ENCODE measurements at regions not wholly inside any gene's neighbourhood (a gene's known extent, or its start where the extent isn't known, plus 50 kb on each side); places are given as distances from the start of the nearest gene placed in this dataset.

DNA sequence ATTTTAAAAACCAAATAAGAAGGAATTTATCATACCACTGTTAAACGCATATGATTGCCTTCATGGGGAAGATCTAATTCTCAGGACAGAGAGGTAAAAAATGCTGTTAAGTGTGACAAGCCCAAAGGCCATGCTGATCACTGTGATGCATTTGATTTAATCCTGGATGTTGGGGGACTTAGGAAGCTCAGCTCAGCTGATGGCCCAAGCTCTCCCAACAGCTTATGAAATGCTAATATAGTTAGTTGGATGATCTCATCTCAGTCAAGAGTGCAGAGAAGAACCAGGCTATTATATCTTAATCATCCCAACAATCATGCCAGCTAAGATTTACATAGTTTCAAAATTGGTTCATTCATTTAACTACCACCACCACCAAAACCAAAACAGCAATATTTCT, 340.0 kb downstream of the IL20RB start:
- Mint-ChIP-seq H3K27me3 (ENCODE audit: low read depth in 3 of 3) (no peaks in the 10 kb centered on the region), H3K36me3 (no peaks in the 10 kb centered on the region), H3K4me3 (no peak overlapping the region), H3K9me3 (peaks cover 0 to 1% (median 0%) of the 10 kb centered on the region in 7 donors), H3K27ac (peak overlapping the region in 1 of 7 donors; percentile 68), H3K4me1 (no peaks in the 10 kb centered on the region)
- no peaks in the 10 kb centered on the region for H3K9me3 ChIP-seq (replicated peaks in 1 of 2; ENCODE audit: control insufficient read depth in 1 of 2, insufficient read depth in 1 of 2, low read length in 2 of 2)
- no peak overlapping the region for H3K27ac ChIP-seq (ENCODE audit: low read depth in 1 of 2, low read length in 2 of 2)
- no peaks in the 10 kb centered on the region for H3K4me1 ChIP-seq (ENCODE audit: control insufficient read depth in 1 of 2, insufficient read depth in 2 of 2, low read length in 2 of 2)
- no peaks in the 10 kb centered on the region for H3K79me2 ChIP-seq (ENCODE audit: insufficient read depth, low read length)
- no peaks in the 10 kb centered on the region for H4K20me1 ChIP-seq (ENCODE audit: insufficient read depth, low read length)
- WGBS (ENCODE audit: insufficient coverage), result no CpG with 5 or more reads among the region's 1 CpG
- intact Hi-C loops (cut with micrococcal nuclease), result no loop called here
- no peak overlapping the region for H3K4me3 ChIP-seq (replicated peaks in 1 of 3; ENCODE audit: low read depth in 2 of 3, low read length in 3 of 3)
- DNase-seq, result no peak
- H2AFZ ChIP-seq (ENCODE audit: insufficient read depth, low read depth, low read length, poor library complexity, severe bottlenecking), result no peak overlapping the region
- TF ChIP-seq, protein P1, sequence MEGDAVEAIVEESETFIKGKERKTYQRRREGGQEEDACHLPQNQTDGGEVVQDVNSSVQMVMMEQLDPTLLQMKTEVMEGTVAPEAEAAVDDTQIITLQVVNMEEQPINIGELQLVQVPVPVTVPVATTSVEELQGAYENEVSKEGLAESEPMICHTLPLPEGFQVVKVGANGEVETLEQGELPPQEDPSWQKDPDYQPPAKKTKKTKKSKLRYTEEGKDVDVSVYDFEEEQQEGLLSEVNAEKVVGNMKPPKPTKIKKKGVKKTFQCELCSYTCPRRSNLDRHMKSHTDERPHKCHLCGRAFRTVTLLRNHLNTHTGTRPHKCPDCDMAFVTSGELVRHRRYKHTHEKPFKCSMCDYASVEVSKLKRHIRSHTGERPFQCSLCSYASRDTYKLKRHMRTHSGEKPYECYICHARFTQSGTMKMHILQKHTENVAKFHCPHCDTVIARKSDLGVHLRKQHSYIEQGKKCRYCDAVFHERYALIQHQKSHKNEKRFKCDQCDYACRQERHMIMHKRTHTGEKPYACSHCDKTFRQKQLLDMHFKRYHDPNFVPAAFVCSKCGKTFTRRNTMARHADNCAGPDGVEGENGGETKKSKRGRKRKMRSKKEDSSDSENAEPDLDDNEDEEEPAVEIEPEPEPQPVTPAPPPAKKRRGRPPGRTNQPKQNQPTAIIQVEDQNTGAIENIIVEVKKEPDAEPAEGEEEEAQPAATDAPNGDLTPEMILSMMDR (IDR thresholded peaks at IDR 0.05), result no peak
- H3K9ac ChIP-seq (ENCODE audit: insufficient read depth, low read length, poor library complexity, severe bottlenecking), result no peak overlapping the region
- no peaks in the 10 kb centered on the region for H3K36me3 ChIP-seq (replicated peaks in 1 of 2; ENCODE audit: control insufficient read depth in 1 of 2, insufficient read depth in 2 of 2, low read length in 2 of 2)
- no peak overlapping the region for H3K4me2 ChIP-seq (replicated peaks; ENCODE audit: extremely low read depth, low read length, poor library complexity, severe bottlenecking)
- no peaks in the 10 kb centered on the region for H3K27me3 ChIP-seq (ENCODE audit: control insufficient read depth in 2 of 2, insufficient read depth in 2 of 2, low read length in 2 of 2)

GRCh38 chr3:137300703-137301102, 342.9 kb downstream of the IL20RB start:
- H3K27me3 ChIP-seq (ENCODE audit: control insufficient read depth in 2 of 2, insufficient read depth in 2 of 2, low read length in 2 of 2), result no peaks in the 10 kb centered on the region
- H3K4me2 ChIP-seq (replicated peaks; ENCODE audit: extremely low read depth, low read length, poor library complexity, severe bottlenecking), result no peak overlapping the region
- H3K9me3 ChIP-seq (replicated peaks in 1 of 2; ENCODE audit: control insufficient read depth in 1 of 2, insufficient read depth in 1 of 2, low read length in 2 of 2), result no peaks in the 10 kb centered on the region
- no peak overlapping the region for H3K27ac Mint-ChIP-seq
- H3K4me3 ChIP-seq (replicated peaks in 1 of 3; ENCODE audit: low read depth in 2 of 3, low read length in 3 of 3), result no peak overlapping the region
- no peaks in the 10 kb centered on the region for H4K20me1 ChIP-seq (ENCODE audit: insufficient read depth, low read length)
- no peak overlapping the region for H2AFZ ChIP-seq (ENCODE audit: insufficient read depth, low read depth, low read length, poor library complexity, severe bottlenecking)
- H3K36me3 Mint-ChIP-seq, result no peaks in the 10 kb centered on the region
- H3K9me3 Mint-ChIP-seq, result peaks cover 0 to 3% (median 0%) of the 10 kb centered on the region in 7 donors
- H3K79me2 ChIP-seq (ENCODE audit: insufficient read depth, low read length), result no peaks in the 10 kb centered on the region
- no peak overlapping the region for H3K4me3 Mint-ChIP-seq
- no peaks in the 10 kb centered on the region for H3K27me3 Mint-ChIP-seq (ENCODE audit: low read depth in 3 of 3)
- no peaks in the 10 kb centered on the region for H3K36me3 ChIP-seq (replicated peaks in 1 of 2; ENCODE audit: control insufficient read depth in 1 of 2, insufficient read depth in 2 of 2, low read length in 2 of 2)
- DNase-seq, result no peak
- TF ChIP-seq, protein P1 (IDR thresholded peaks at IDR 0.05), result no peak
- H3K9ac ChIP-seq (ENCODE audit: insufficient read depth, low read length, poor library complexity, severe bottlenecking), result no peak overlapping the region
- no peaks in the 10 kb centered on the region for H3K4me1 Mint-ChIP-seq
- H3K4me1 ChIP-seq (ENCODE audit: control insufficient read depth in 1 of 2, insufficient read depth in 2 of 2, low read length in 2 of 2), result no peaks in the 10 kb centered on the region
- H3K27ac ChIP-seq (ENCODE audit: low read depth in 1 of 2, low read length in 2 of 2), result no peak overlapping the region
- WGBS (ENCODE audit: insufficient coverage), result no CpG with 5 or more reads among the region's 2 CpGs
- intact Hi-C loops (cut with micrococcal nuclease), result no loop called here

Measured in CD14-positive monocyte (primary cell).